ENCODE measurements at regions not wholly inside any gene's neighbourhood (a gene's known extent, or its start where the extent isn't known, plus 50 kb on each side); places are given as distances from the start of the nearest gene placed in this dataset.
"Not testable (repeated sequence)": the region's sequence is repeated elsewhere in the genome, so short reads cannot be mapped to it uniquely, and the experiment has no call there.

DNA sequence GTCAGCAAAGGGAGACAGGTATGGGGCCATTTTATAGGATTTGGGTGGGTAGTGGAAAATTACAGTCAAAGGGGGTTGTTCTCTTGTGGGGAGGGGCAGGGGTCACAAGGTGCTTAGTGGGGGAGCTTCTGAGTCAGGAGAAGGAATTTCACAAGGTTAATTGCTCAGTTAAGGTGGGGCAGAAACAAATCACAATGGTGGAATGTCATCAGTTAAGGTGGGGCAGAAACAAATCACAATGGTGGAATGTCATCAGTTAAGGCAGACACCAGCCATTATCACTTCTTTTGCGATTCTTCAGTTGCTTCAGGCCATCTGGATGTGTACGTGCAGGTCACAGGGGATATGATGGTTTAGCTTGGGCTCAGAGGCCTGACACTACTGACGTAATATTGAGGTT, 1077.6 kb downstream of the DNAJB9 start:
- not testable (repeated sequence) for TF ChIP-seq SMARCC2 (IDR thresholded peaks at IDR 0.05); STAG1 (CRISPR knock-in tag; IDR thresholded peaks at IDR 0.05); MEF2D (CRISPR knock-in tag; IDR thresholded peaks at IDR 0.05); FOXM1 (CRISPR knock-in tag; IDR thresholded peaks at IDR 0.05)
- TF ChIP-seq, protein P1, sequence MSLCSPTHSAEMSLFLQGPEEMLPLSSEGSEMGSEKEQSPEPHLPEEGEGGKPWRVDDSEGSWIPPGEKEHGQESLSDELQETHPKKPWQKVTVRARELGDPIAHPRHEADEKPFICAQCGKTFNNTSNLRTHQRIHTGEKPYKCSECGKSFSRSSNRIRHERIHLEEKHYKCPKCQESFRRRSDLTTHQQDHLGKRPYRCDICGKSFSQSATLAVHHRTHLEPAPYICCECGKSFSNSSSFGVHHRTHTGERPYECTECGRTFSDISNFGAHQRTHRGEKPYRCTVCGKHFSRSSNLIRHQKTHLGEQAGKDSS (CRISPR knock-in tag; IDR thresholded peaks at IDR 0.05; ENCODE audit: borderline replicate concordance, low read depth): not testable (repeated sequence)
- TF ChIP-seq, protein P2, sequence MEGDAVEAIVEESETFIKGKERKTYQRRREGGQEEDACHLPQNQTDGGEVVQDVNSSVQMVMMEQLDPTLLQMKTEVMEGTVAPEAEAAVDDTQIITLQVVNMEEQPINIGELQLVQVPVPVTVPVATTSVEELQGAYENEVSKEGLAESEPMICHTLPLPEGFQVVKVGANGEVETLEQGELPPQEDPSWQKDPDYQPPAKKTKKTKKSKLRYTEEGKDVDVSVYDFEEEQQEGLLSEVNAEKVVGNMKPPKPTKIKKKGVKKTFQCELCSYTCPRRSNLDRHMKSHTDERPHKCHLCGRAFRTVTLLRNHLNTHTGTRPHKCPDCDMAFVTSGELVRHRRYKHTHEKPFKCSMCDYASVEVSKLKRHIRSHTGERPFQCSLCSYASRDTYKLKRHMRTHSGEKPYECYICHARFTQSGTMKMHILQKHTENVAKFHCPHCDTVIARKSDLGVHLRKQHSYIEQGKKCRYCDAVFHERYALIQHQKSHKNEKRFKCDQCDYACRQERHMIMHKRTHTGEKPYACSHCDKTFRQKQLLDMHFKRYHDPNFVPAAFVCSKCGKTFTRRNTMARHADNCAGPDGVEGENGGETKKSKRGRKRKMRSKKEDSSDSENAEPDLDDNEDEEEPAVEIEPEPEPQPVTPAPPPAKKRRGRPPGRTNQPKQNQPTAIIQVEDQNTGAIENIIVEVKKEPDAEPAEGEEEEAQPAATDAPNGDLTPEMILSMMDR (CRISPR knock-in tag; IDR thresholded peaks at IDR 0.05): not testable (repeated sequence)
